NCI-H446 (cell line): ENCODE measurements at regions not wholly inside any gene's neighbourhood (a gene's known extent, or its start where the extent isn't known, plus 50 kb on each side); places are given as distances from the start of the nearest gene placed in this dataset.
"Not testable (repeated sequence)": the region's sequence is repeated elsewhere in the genome, so short reads cannot be mapped to it uniquely, and the experiment has no call there.

Experiments used
- DNase-seq, 2 experiments: peaks; one replicate each; lab custom pipeline; 2025; lab: John Stamatoyannopoulos, UW

GRCh38 chr6:105537981-105538578 lies 135.2 kb upstream of the PREP start:
- no peak for DNase-seq

- DNase-seq, result no peak
Observed at GRCh38 chr6:105536961-105537360, 134.1 kb upstream of the PREP start.

- DNase-seq, result no peak
Observed at GRCh38 chr6:105533301-105533700, 130.4 kb upstream of the PREP start.

GRCh38 chr6:105526225-105526872 lies 123.5 kb upstream of the PREP start:
- DNase-seq, result no peak

GRCh38 chr6:105522626-105523322 lies 119.9 kb upstream of the PREP start:
- no peak for DNase-seq

GRCh38 chr6:105519954-105520353 lies 117.1 kb upstream of the PREP start:
- no peak for DNase-seq

- not testable (repeated sequence) for DNase-seq
Observed at GRCh38 chr6:105518993-105519392, 116.1 kb upstream of the PREP start.

- DNase-seq, result no peak
Observed at GRCh38 chr6:105515054-105515453, 112.2 kb upstream of the PREP start.

GRCh38 chr6:105514306-105514705 lies 111.4 kb upstream of the PREP start:
- DNase-seq, result no peak

- no peak for DNase-seq
Observed at GRCh38 chr6:105511639-105512038, 108.8 kb upstream of the PREP start.

GRCh38 chr6:105510746-105511145 lies 107.9 kb upstream of the PREP start:
- no peak for DNase-seq

GRCh38 chr6:105509506-105510331 lies 106.8 kb upstream of the PREP start:
- no peak for DNase-seq

- DNase-seq, result no peak
Observed at GRCh38 chr6:105507811-105508210, 104.9 kb upstream of the PREP start.

GRCh38 chr6:105504706-105505105 lies 101.8 kb upstream of the PREP start:
- no peak for DNase-seq

GRCh38 chr6:105503641-105504040 lies 100.8 kb upstream of the PREP start:
- no peak for DNase-seq

GRCh38 chr6:105501826-105502344 lies 99.0 kb upstream of the PREP start:
- DNase-seq, result peak in 1 of 2 experiments; percentile 27

- DNase-seq, result no peak
Observed at GRCh38 chr6:105501246-105501645, 98.4 kb upstream of the PREP start.

- no peak for DNase-seq
Observed at GRCh38 chr6:105500693-105501092, 97.8 kb upstream of the PREP start.

GRCh38 chr6:105499931-105500330 lies 97.0 kb upstream of the PREP start:
- no peak for DNase-seq

- DNase-seq, result no peak
Observed at GRCh38 chr6:105499136-105499870, 96.4 kb upstream of the PREP start.

GRCh38 chr6:105497549-105497948 lies 94.7 kb upstream of the PREP start:
- no peak for DNase-seq

- DNase-seq, result no peak
Observed at GRCh38 chr6:105495515-105495914, 92.6 kb upstream of the PREP start.
